Neural progenitor cell (in vitro differentiated cells): ENCODE measurements at regions not wholly inside any gene's neighbourhood (a gene's known extent, or its start where the extent isn't known, plus 50 kb on each side); places are given as distances from the start of the nearest gene placed in this dataset.

Experiments used
- CTCF ChIP-seq: fragments of 200-600 bp; sonication (generic); IDR thresholded peaks from 2 replicates; pipeline ENCODE4 v1.5.1; 2017; ENCODE audit warnings: antibody characterized with exemption, mild to moderate bottlenecking
- EZH2 ChIP-seq: fragments of 200-600 bp; sonication (generic); IDR thresholded peaks from 2 replicates; pipeline ENCODE4 v1.6.1; 2017; ENCODE audit warnings: antibody characterized with exemption, mild to moderate bottlenecking, moderate library complexity

DNA sequence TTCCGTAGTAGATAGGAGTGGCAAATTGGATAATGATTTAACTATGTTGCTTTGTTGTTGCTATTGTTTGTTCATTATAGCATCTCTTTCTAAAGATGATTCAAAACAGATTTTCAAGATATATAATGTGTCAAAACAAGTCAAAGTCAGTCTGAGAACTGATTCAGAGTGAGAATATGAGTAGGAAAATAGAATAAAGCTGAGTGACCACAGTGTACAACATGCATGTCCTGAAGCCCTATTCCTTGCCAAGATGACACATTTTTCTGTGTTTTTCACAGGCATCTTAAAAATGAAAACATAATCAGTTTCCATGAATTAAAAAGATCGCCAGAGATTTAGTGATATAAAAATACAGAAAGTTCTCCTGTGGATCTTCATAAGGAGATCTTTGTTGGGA, 57.0 kb upstream of the THRB start:
- TF ChIP-seq CTCF (no peak), EZH2 (no peak)
